WTC11 (cell line): ENCODE measurements at regions not wholly inside any gene's neighbourhood (a gene's known extent, or its start where the extent isn't known, plus 50 kb on each side); places are given as distances from the start of the nearest gene placed in this dataset.

Source experiments
- ATAC-seq: fragments of 200-7000 bp; cut with Tn5 transposase; 2 replicates; pipeline ENCODE4 v1.10.0; 2021; ENCODE audit warnings: mild to moderate bottlenecking, moderate library complexity
- CTCF ChIA-PET: fragments of 300-600 bp; sonication (Branson Sonifier 250); formaldehyde crosslinking; loops from one replicate; lab custom pipeline; 2021; ENCODE audit warnings: antibody characterized with exemption; lab: Charles Lee
- POLR2A ChIA-PET: fragments of 350-600 bp; sonication (Branson Sonifier 250); formaldehyde crosslinking; loops from one replicate; lab custom pipeline; 2021; ENCODE audit warnings: antibody characterized with exemption; lab: Charles Lee
- DNase-seq: peaks from one replicate; pipeline ENCODE4 v3.0.0; 2021; ENCODE audit warnings: low spot score
- H3K27ac Mint-ChIP-seq: 2 replicates; pipeline ENCODE4 v1.8.0; 2021; ENCODE audit warnings: mixed read lengths
- H3K27me3 Mint-ChIP-seq: 2 replicates; pipeline ENCODE4 v1.8.0; 2021; ENCODE audit warnings: low read depth, mild to moderate bottlenecking, moderate library complexity, mixed read lengths
- H3K36me3 Mint-ChIP-seq: 2 replicates; pipeline ENCODE4 v1.8.0; 2021; ENCODE audit warnings: mixed read lengths
- H3K4me1 Mint-ChIP-seq: 2 replicates; pipeline ENCODE4 v1.8.0; 2022; ENCODE audit warnings: mixed read lengths
- H3K4me3 Mint-ChIP-seq: 2 replicates; pipeline ENCODE4 v1.8.0; 2021; ENCODE audit warnings: mild to moderate bottlenecking, moderate library complexity, mixed read lengths
- H3K9me3 Mint-ChIP-seq: 2 replicates; pipeline ENCODE4 v1.8.0; 2021; ENCODE audit warnings: mixed read lengths
- CREM ChIP-seq: sonication (generic); formaldehyde crosslinking; IDR thresholded peaks from 2 replicates; pipeline ENCODE4 v1.8.1; 2022; ENCODE audit warnings: mild to moderate bottlenecking, missing genetic modification reagents, moderate library complexity
- ESRRA ChIP-seq: sonication (generic); formaldehyde crosslinking; IDR thresholded peaks from 2 replicates; pipeline ENCODE4 v1.8.1; 2022; ENCODE audit warnings: mild to moderate bottlenecking, missing genetic modification reagents, borderline replicate concordance
- GTF2I ChIP-seq: fragments of 250-450 bp; sonication (Bioruptor Pico); conservative IDR thresholded peaks from 2 replicates; pipeline ENCODE4 v1.4.0; 2021; ENCODE audit warnings: mild to moderate bottlenecking
- NFE2L1 ChIP-seq: sonication (generic); formaldehyde crosslinking; IDR thresholded peaks from 2 replicates; pipeline ENCODE4 v1.8.1; 2023; ENCODE audit warnings: missing genetic modification reagents
- NFYB ChIP-seq: sonication (generic); formaldehyde crosslinking; conservative IDR thresholded peaks from 2 replicates; pipeline ENCODE4 v1.8.0; 2022; ENCODE audit warnings: low read depth, missing genetic modification reagents
- PRRX2 ChIP-seq: fragments of 250-450 bp; sonication (Bioruptor Pico); IDR thresholded peaks from 2 replicates; pipeline ENCODE4 v1.8.0; 2021; ENCODE audit warnings: mild to moderate bottlenecking
- SMAD3 ChIP-seq: sonication (generic); formaldehyde crosslinking; IDR thresholded peaks from 2 replicates; pipeline ENCODE4 v1.8.0; 2022; ENCODE audit warnings: missing genetic modification reagents, mild to moderate bottlenecking, borderline replicate concordance
- TEAD4 ChIP-seq: sonication (generic); formaldehyde crosslinking; IDR thresholded peaks from 2 replicates; pipeline ENCODE4 v1.8.0; 2022; ENCODE audit warnings: mild to moderate bottlenecking, missing genetic modification reagents
- ZNF317 ChIP-seq: sonication (generic); formaldehyde crosslinking; IDR thresholded peaks from 2 replicates; pipeline ENCODE4 v1.8.1; 2023; ENCODE audit warnings: low read depth, mild to moderate bottlenecking, moderate library complexity, missing genetic modification reagents, borderline replicate concordance
- ZNF396 ChIP-seq: fragments of 250-450 bp; sonication (Bioruptor Pico); IDR thresholded peaks from 2 replicates; pipeline ENCODE4 v1.8.0; 2021; ENCODE audit warnings: mild to moderate bottlenecking, moderate library complexity, borderline replicate concordance
- TF ChIP-seq, protein P1 (sequence below): fragments of 250-450 bp; sonication (Bioruptor Pico); conservative IDR thresholded peaks from 2 replicates; pipeline ENCODE4 v1.9.0; 2021; ENCODE audit warnings: mild to moderate bottlenecking
- TF ChIP-seq, protein P2 (sequence below): fragments of 200-600 bp; IDR thresholded peaks from 2 replicates; pipeline ENCODE4 v1.8.0; 2022; ENCODE audit warnings: antibody characterized with exemption
- TF ChIP-seq, protein P3 (sequence below): sonication (generic); formaldehyde crosslinking; IDR thresholded peaks from 2 replicates; pipeline ENCODE4 v1.8.1; 2023; ENCODE audit warnings: mild to moderate bottlenecking, missing genetic modification reagents
- TF ChIP-seq, protein P4 (sequence below): sonication (generic); formaldehyde crosslinking; IDR thresholded peaks from 2 replicates; pipeline ENCODE4 v1.8.0; 2023; ENCODE audit warnings: missing genetic modification reagents
- TF ChIP-seq, protein P5 (sequence below): sonication (generic); formaldehyde crosslinking; IDR thresholded peaks from 2 replicates; pipeline ENCODE4 v1.8.1; 2023; ENCODE audit warnings: mild to moderate bottlenecking, missing genetic modification reagents

DNA sequence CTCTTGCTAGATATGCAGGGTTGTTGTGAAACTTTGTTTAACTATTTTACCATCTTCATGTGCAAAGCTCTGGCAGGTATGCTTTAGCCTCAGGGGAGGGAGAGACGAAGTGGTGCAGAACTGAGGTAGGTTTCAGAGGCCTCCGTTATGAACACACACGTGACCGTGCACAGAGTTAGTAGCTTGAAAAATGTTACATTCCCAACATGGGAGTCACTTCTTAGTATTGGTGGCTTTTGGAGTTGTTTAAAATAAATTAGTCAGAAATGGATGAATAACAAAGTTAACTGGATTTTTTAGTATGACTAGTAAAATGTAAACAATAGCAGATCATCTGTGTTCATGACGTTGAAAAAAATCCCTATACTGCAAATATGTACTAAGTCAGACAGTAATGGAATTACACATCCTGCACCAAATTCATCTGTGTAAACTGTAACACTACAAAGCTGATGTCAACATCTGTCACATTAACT is 279.6 kb downstream of the KLF13 start:
- no peaks in the 10 kb centered on the region for H3K36me3 Mint-ChIP-seq
- H3K9me3 Mint-ChIP-seq, result peaks cover 14% of the 10 kb centered on the region
- no peak overlapping the region for H3K4me3 Mint-ChIP-seq
- peaks cover 18% of the 10 kb centered on the region for H3K4me1 Mint-ChIP-seq
- no peak for ATAC-seq
- no peak for DNase-seq
- no peak for TF ChIP-seq GTF2I (CRISPR knock-in tag)
- TF ChIP-seq SMAD3 (CRISPR knock-in tag), result no peak
- TF ChIP-seq, protein P1, sequence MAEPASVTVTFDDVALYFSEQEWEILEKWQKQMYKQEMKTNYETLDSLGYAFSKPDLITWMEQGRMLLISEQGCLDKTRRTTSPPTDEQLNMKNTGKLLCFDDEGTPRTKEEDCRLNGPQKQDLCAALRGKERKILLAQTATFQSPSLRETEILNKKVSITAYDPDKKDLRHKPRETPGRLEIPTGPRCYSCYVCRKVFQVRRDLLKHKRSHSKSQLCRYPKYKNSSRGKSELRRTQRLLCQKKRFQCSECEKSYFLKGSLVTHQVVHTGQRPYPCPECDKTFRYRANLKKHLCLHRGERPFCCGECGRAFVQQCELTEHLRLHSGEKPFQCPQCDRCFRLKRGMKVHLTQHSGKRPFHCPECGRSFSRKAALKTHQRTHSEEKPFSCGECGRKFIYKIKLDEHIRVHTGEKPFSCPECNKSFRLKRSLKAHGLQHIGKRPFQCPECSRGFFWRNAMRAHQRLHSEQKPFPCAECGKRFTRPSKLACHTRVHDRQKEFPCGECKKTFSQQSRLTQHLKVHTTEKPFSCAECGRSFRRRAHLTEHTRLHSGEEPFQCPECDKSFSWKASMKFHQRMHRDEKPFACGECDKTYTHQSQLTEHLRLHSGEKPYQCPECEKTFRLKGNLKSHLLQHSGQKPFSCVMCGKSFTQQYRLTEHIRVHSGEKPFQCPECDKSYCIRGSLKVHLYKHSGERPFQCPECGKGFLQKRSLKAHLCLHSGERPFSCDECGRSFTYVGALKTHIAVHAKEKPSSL, result no peak
- no peak for TF ChIP-seq PRRX2 (CRISPR knock-in tag)
- H3K27me3 Mint-ChIP-seq, result no peaks in the 10 kb centered on the region; the same call in 1 of the 2 replicates
- H3K27ac Mint-ChIP-seq, result no peak overlapping the region
- CTCF ChIA-PET, result interaction anchor here (0.6 to 1.0 kb wide), 3 partner anchors 9 to 150 kb away, joined by 3 read pairs; no protein-coding TSS in a partner anchor
- POLR2A ChIA-PET, result no interaction called here

DNA sequence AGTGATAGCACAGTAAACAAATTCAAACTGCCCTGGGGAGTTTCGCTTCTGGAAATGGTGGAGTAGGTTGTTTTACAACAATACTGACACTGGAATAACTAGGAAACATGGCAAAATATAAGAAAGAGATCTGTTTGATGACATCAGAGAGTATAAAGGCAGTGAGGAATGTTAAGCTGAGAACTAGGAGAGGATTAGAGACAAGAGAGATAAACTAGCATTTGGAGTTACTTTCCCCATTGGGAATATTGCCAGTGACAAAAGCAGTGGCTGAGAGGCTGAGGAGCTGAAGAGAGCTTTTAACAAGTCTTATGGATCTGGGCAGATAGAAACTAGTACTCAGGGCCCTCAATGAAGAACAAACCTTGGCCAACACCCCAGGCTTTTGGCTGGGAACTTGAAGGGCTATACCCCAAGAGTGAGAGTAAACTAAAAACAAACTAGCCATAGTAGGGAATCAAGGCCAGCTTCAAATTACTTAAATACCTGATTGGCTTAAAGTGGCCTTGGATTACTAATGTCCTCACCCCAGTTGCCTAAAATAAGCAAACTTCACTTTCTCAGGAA is 280.4 kb downstream of the KLF13 start:
- H3K36me3 Mint-ChIP-seq, result no peaks in the 10 kb centered on the region
- ChIA-PET POLR2A (no interaction called here), CTCF (interaction anchor here (1.0 kb wide), 1 partner anchor 8 kb away, joined by 3 read pairs; no protein-coding TSS in a partner anchor)
- ATAC-seq (no peak), DNase-seq (no peak)
- no peak overlapping the region for H3K4me3 Mint-ChIP-seq
- no peak for TF ChIP-seq NFE2L1 (CRISPR knock-in tag)
- no peak for TF ChIP-seq ESRRA (CRISPR knock-in tag)
- no peak for TF ChIP-seq ZNF396 (CRISPR knock-in tag)
- TF ChIP-seq, protein P2, sequence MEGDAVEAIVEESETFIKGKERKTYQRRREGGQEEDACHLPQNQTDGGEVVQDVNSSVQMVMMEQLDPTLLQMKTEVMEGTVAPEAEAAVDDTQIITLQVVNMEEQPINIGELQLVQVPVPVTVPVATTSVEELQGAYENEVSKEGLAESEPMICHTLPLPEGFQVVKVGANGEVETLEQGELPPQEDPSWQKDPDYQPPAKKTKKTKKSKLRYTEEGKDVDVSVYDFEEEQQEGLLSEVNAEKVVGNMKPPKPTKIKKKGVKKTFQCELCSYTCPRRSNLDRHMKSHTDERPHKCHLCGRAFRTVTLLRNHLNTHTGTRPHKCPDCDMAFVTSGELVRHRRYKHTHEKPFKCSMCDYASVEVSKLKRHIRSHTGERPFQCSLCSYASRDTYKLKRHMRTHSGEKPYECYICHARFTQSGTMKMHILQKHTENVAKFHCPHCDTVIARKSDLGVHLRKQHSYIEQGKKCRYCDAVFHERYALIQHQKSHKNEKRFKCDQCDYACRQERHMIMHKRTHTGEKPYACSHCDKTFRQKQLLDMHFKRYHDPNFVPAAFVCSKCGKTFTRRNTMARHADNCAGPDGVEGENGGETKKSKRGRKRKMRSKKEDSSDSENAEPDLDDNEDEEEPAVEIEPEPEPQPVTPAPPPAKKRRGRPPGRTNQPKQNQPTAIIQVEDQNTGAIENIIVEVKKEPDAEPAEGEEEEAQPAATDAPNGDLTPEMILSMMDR, result no peak
- no peak for TF ChIP-seq NFYB (CRISPR knock-in tag)
- TF ChIP-seq, protein P3, sequence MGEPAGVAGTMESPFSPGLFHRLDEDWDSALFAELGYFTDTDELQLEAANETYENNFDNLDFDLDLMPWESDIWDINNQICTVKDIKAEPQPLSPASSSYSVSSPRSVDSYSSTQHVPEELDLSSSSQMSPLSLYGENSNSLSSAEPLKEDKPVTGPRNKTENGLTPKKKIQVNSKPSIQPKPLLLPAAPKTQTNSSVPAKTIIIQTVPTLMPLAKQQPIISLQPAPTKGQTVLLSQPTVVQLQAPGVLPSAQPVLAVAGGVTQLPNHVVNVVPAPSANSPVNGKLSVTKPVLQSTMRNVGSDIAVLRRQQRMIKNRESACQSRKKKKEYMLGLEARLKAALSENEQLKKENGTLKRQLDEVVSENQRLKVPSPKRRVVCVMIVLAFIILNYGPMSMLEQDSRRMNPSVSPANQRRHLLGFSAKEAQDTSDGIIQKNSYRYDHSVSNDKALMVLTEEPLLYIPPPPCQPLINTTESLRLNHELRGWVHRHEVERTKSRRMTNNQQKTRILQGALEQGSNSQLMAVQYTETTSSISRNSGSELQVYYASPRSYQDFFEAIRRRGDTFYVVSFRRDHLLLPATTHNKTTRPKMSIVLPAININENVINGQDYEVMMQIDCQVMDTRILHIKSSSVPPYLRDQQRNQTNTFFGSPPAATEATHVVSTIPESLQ (CRISPR knock-in tag), result no peak
- TF ChIP-seq, protein P4, sequence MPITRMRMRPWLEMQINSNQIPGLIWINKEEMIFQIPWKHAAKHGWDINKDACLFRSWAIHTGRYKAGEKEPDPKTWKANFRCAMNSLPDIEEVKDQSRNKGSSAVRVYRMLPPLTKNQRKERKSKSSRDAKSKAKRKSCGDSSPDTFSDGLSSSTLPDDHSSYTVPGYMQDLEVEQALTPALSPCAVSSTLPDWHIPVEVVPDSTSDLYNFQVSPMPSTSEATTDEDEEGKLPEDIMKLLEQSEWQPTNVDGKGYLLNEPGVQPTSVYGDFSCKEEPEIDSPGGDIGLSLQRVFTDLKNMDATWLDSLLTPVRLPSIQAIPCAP (CRISPR knock-in tag), result no peak
- TF ChIP-seq, protein P5, sequence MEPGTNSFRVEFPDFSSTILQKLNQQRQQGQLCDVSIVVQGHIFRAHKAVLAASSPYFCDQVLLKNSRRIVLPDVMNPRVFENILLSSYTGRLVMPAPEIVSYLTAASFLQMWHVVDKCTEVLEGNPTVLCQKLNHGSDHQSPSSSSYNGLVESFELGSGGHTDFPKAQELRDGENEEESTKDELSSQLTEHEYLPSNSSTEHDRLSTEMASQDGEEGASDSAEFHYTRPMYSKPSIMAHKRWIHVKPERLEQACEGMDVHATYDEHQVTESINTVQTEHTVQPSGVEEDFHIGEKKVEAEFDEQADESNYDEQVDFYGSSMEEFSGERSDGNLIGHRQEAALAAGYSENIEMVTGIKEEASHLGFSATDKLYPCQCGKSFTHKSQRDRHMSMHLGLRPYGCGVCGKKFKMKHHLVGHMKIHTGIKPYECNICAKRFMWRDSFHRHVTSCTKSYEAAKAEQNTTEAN, result no peak
- TF ChIP-seq TEAD4 (CRISPR knock-in tag), result no peak
- no peak for TF ChIP-seq ZNF317
- no peak for TF ChIP-seq CREM
- H3K27me3 Mint-ChIP-seq, result no peaks in the 10 kb centered on the region; the same call in 1 of the 2 replicates
- H3K9me3 Mint-ChIP-seq, result peaks cover 14% of the 10 kb centered on the region
- H3K4me1 Mint-ChIP-seq, result peaks cover 18% of the 10 kb centered on the region
- H3K27ac Mint-ChIP-seq, result no peak overlapping the region
